Trophoblast cell (in vitro differentiated cells and primary cell): ENCODE measurements at regions not wholly inside any gene's neighbourhood (a gene's known extent, or its start where the extent isn't known, plus 50 kb on each side); places are given as distances from the start of the nearest gene placed in this dataset.

Experiments
- DNase-seq, 2 donors: peaks; one replicate each; pipeline ENCODE4 v3.0.0-alpha.2; 2016
- H2AFZ ChIP-seq: 2 replicates; pipeline ENCODE4 v1.6.1; 2013; ENCODE audit warnings: low read length, moderate library complexity, mild to moderate bottlenecking; ENCODE audit not compliant: insufficient read depth, poor library complexity
- H2AK5ac ChIP-seq: 2 replicates; pipeline ENCODE4 v1.6.1; 2013; ENCODE audit warnings: mild to moderate bottlenecking, low read length
- H2BK120ac ChIP-seq: 2 replicates; pipeline ENCODE4 v1.6.1; 2013; ENCODE audit warnings: low read length, mild to moderate bottlenecking, moderate library complexity; ENCODE audit not compliant: insufficient read depth, poor library complexity
- H2BK12ac ChIP-seq: 2 replicates; pipeline ENCODE4 v1.6.1; 2013; ENCODE audit warnings: mild to moderate bottlenecking, low read length, moderate library complexity
- H2BK5ac ChIP-seq: 2 replicates; pipeline ENCODE4 v1.6.1; 2013; ENCODE audit warnings: low read length, low read depth, moderate library complexity, mild to moderate bottlenecking; ENCODE audit not compliant: poor library complexity
- H3K14ac ChIP-seq: 2 replicates; pipeline ENCODE4 v1.6.1; 2013; ENCODE audit warnings: mild to moderate bottlenecking, low read length
- H3K18ac ChIP-seq: 2 replicates; pipeline ENCODE4 v1.6.1; 2013; ENCODE audit warnings: mild to moderate bottlenecking, low read length
- H3K23ac ChIP-seq: 2 replicates; pipeline ENCODE4 v1.6.1; 2013; ENCODE audit warnings: low read length
- H3K27ac ChIP-seq: 2 replicates; pipeline ENCODE4 v1.5.1; 2013; ENCODE audit warnings: low read depth, mild to moderate bottlenecking, inconsistent platforms, low read length, moderate library complexity
- H3K27me3 ChIP-seq: 2 replicates; pipeline ENCODE4 v1.6.1; 2013; ENCODE audit warnings: inconsistent platforms, mild to moderate bottlenecking, low read length, moderate library complexity; ENCODE audit not compliant: insufficient read depth
- H3K36me3 ChIP-seq, 2 experiments: 1 replicate in 1 of 2; 2 replicates in 1 of 2; pipeline ENCODE4 v1.6.1; 2013; ENCODE audit warnings: low read length in 2 of 2, mild to moderate bottlenecking in 2 of 2, moderate library complexity in 1 of 2; ENCODE audit not compliant: insufficient read depth in 2 of 2, control insufficient read depth in 1 of 2
- H3K4ac ChIP-seq: 2 replicates; pipeline ENCODE4 v1.6.1; 2013; ENCODE audit warnings: low read depth, mild to moderate bottlenecking, low read length, moderate library complexity
- H3K4me1 ChIP-seq, 2 experiments: 1 replicate in 1 of 2; 2 replicates in 1 of 2; pipeline ENCODE4 v1.6.1; 2013; ENCODE audit warnings: low read length in 2 of 2, mild to moderate bottlenecking in 2 of 2, moderate library complexity in 1 of 2; ENCODE audit not compliant: insufficient read depth in 2 of 2, control insufficient read depth in 1 of 2
- H3K4me2 ChIP-seq: 2 replicates; pipeline ENCODE4 v1.6.1; 2013; ENCODE audit warnings: inconsistent platforms, mild to moderate bottlenecking, low read length, moderate library complexity
- H3K4me3 ChIP-seq: 2 replicates; pipeline ENCODE4 v1.5.1; 2013; ENCODE audit warnings: mild to moderate bottlenecking, low read depth, low read length, inconsistent platforms
- H3K79me1 ChIP-seq: one replicate; pipeline ENCODE4 v1.6.1; 2013; ENCODE audit warnings: low read length
- H3K79me2 ChIP-seq: 2 replicates; pipeline ENCODE4 v1.6.1; 2013; ENCODE audit warnings: low read length, mild to moderate bottlenecking; ENCODE audit not compliant: control insufficient read depth, insufficient read depth, poor library complexity
- H3K9ac ChIP-seq: 2 replicates; pipeline ENCODE4 v1.6.1; 2013; ENCODE audit warnings: mild to moderate bottlenecking, low read length
- H3K9me3 ChIP-seq: 2 replicates; pipeline ENCODE4 v1.6.1; 2013; ENCODE audit warnings: low read depth, mild to moderate bottlenecking, control low read depth, inconsistent platforms, low read length; ENCODE audit not compliant: insufficient read depth
- H4K12ac ChIP-seq: 2 replicates; pipeline ENCODE4 v1.6.1; 2013; ENCODE audit warnings: low read depth, mild to moderate bottlenecking, low read length, moderate library complexity
- H4K8ac ChIP-seq: 2 replicates; pipeline ENCODE4 v1.6.1; 2013; ENCODE audit warnings: low read depth, mild to moderate bottlenecking, low read length, moderate library complexity
- H4K91ac ChIP-seq: one replicate; pipeline ENCODE4 v1.6.1; 2013; ENCODE audit warnings: low read depth, mild to moderate bottlenecking, low read length, moderate library complexity
- WGBS: extraction: QIAGEN DNeasy Blood & Tissue Kit; methylation state at CpG from one replicate; pipeline ENCODE4 v1.1.7; 2013; ENCODE audit warnings: missing lambda C conversion rate; ENCODE audit not compliant: insufficient read length, insufficient coverage; ENCODE audit errors: extremely low coverage; 5-methylcytosine and 5-hydroxymethylcytosine counted together

GRCh38 chr6:145112711-145113148 is 622.6 kb downstream of the EPM2A start:
- Histone ChIP-seq H4K8ac (no peak overlapping the region), H3K4me1 (peaks cover 10 to 12% of the 10 kb centered on the region in 2 experiments), H2BK120ac (no peak overlapping the region), H3K9me3 (no peaks in the 10 kb centered on the region), H3K79me2 (no peaks in the 10 kb centered on the region), H4K12ac (no peak overlapping the region), H2BK12ac (peak overlapping the region; percentile 64), H3K27me3 (no peaks in the 10 kb centered on the region), H4K91ac (no peak overlapping the region), H3K4me3 (no peak overlapping the region), H3K4ac (no peak overlapping the region), H3K4me2 (no peak overlapping the region), H3K14ac (no peak overlapping the region), H3K18ac (no peak overlapping the region), H3K27ac (peak overlapping the region; percentile 49), H3K79me1 (peaks cover 9% of the 10 kb centered on the region), H2AFZ (no peak overlapping the region), H3K9ac (no peak overlapping the region), H3K36me3 (no peaks in the 10 kb centered on the region), H2AK5ac (no peak overlapping the region), H3K23ac (no peak overlapping the region), H2BK5ac (no peak overlapping the region)
- no CpG with 5 or more reads among the region's 7 CpGs for WGBS
- DNase-seq: peak; percentile 95 to 97

DNA sequence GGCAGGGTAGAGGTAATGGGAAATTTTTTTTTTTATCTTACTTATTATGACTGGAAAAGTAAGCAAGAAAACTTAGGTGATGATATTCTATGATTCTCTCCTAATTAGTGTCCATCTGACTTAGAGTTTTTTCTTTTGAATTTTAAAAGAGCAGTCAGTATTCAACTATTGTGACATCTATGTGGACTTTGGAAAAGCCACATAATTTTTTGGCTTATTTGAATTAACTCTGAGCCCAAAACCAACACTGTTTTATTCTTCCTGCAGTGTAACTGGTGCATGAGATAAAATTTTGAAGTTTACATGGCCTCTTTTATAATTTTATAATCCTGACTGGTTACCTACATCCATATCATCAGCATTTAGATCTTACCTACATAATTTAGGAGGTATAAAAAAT is 619.7 kb downstream of the EPM2A start:
- H3K23ac ChIP-seq: no peak overlapping the region
- no peak overlapping the region for H4K12ac ChIP-seq
- H3K4me2 ChIP-seq: no peak overlapping the region
- H3K18ac ChIP-seq: no peak overlapping the region
- no peak for DNase-seq
- H3K79me2 ChIP-seq: no peaks in the 10 kb centered on the region
- H2AK5ac ChIP-seq: no peak overlapping the region
- H3K9me3 ChIP-seq: no peaks in the 10 kb centered on the region
- no peak overlapping the region for H3K4ac ChIP-seq
- no peak overlapping the region for H3K27ac ChIP-seq
- no peak overlapping the region for H4K91ac ChIP-seq
- no peaks in the 10 kb centered on the region for H3K36me3 ChIP-seq
- peaks cover 9% of the 10 kb centered on the region for H3K79me1 ChIP-seq
- H3K4me3 ChIP-seq: no peak overlapping the region
- H3K4me1 ChIP-seq: peaks cover 10% of the 10 kb centered on the region in 2 experiments
- no peak overlapping the region for H3K14ac ChIP-seq
- H2BK12ac ChIP-seq: no peak overlapping the region
- H2BK120ac ChIP-seq: no peak overlapping the region
- H2AFZ ChIP-seq: no peak overlapping the region
- H3K9ac ChIP-seq: no peak overlapping the region
- no peaks in the 10 kb centered on the region for H3K27me3 ChIP-seq
- H4K8ac ChIP-seq: no peak overlapping the region
- no peak overlapping the region for H2BK5ac ChIP-seq

DNA sequence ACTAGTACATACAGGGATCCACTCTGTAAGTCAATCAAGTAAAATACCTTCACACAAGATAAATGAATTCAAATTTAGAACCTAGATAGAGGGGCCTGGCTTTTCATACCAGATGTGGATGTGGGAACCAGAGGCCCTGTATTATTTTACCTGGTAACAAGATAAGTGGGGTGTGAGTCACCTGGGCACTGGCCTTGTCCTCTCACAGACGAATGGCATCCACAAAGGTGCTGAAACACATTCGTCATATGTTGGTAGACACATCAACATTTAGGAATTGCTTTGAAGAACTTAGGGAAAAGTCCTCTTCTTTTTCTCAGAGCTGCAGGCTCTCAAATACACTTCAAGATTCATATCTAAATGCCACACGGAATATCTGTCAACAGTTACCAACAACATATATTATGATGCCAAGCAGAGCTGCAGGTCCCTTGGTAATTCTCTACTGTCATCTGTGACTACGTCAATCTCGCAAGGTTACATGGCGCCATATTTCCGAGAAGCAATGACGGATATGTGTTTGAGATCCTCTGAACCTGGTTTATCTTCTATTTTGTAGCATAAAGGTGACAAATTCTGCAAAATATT is 618.6 kb downstream of the EPM2A start:
- H3K23ac ChIP-seq: no peak overlapping the region
- no peak overlapping the region for H3K9ac ChIP-seq
- no peak overlapping the region for H2BK120ac ChIP-seq
- H4K91ac ChIP-seq: no peak overlapping the region
- no peak overlapping the region for H3K14ac ChIP-seq
- H3K4me3 ChIP-seq: no peak overlapping the region
- no peak overlapping the region for H3K4ac ChIP-seq
- WGBS: no CpG with 5 or more reads among the region's 8 CpGs
- no peaks in the 10 kb centered on the region for H3K9me3 ChIP-seq
- no peak overlapping the region for H4K12ac ChIP-seq
- H3K27ac ChIP-seq: peak overlapping the region; percentile 39
- no peaks in the 10 kb centered on the region for H3K79me2 ChIP-seq
- peak; percentile 92 to 97 for DNase-seq
- peaks cover 10% of the 10 kb centered on the region in 2 experiments for H3K4me1 ChIP-seq
- H3K36me3 ChIP-seq: no peaks in the 10 kb centered on the region
- no peak overlapping the region for H2AK5ac ChIP-seq
- peaks cover 9% of the 10 kb centered on the region for H3K79me1 ChIP-seq
- H3K4me2 ChIP-seq: no peak overlapping the region
- no peak overlapping the region for H4K8ac ChIP-seq
- no peak overlapping the region for H2BK5ac ChIP-seq
- H3K27me3 ChIP-seq: no peaks in the 10 kb centered on the region
- no peak overlapping the region for H2BK12ac ChIP-seq
- H2AFZ ChIP-seq: no peak overlapping the region
- H3K18ac ChIP-seq: no peak overlapping the region

DNA sequence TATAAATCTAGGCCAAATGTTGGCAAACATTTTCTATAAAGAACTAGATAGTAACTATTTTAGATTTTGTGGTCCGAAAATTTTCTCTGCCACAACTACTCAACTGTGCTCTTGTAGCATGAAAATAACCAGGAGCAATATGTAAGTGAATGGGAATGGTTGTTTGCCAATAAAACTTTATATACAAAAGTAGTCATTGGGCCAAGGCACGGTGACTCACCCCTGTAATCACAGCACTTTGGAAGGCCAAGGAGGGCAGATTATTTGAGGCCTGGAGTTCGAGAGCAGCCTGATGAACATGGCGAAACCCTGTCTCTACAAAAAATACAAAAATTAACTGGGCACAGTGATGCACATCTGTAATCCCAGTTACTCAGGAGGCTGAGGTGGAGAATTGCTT is 617.1 kb downstream of the EPM2A start:
- Histone ChIP-seq H2BK5ac (no peak overlapping the region), H2AFZ (no peak overlapping the region), H2BK12ac (no peak overlapping the region), H3K14ac (no peak overlapping the region), H3K4ac (no peak overlapping the region), H3K79me1 (peaks cover 4% of the 10 kb centered on the region), H3K23ac (no peak overlapping the region), H2AK5ac (no peak overlapping the region), H4K12ac (no peak overlapping the region), H3K27ac (no peak overlapping the region), H3K36me3 (no peaks in the 10 kb centered on the region), H3K18ac (no peak overlapping the region), H3K4me3 (no peak overlapping the region), H4K91ac (peak overlapping the region; percentile 47), H3K9ac (no peak overlapping the region), H3K4me2 (no peak overlapping the region), H4K8ac (no peak overlapping the region), H3K27me3 (no peaks in the 10 kb centered on the region), H3K79me2 (no peaks in the 10 kb centered on the region), H2BK120ac (no peak overlapping the region), H3K4me1 (peaks cover 3 to 4% of the 10 kb centered on the region in 2 experiments), H3K9me3 (no peaks in the 10 kb centered on the region)
- no peak for DNase-seq
- no CpG with 5 or more reads among the region's 4 CpGs for WGBS
